T-helper 17 cell (primary cell): ENCODE measurements at regions not wholly inside any gene's neighbourhood (a gene's known extent, or its start where the extent isn't known, plus 50 kb on each side); places are given as distances from the start of the nearest gene placed in this dataset.
"Not testable (repeated sequence)": the region's sequence is repeated elsewhere in the genome, so short reads cannot be mapped to it uniquely, and the experiment has no call there.

Experiments used
- ATAC-seq: fragments of 150-1000 bp; cut with Tn5 transposase; 2 replicates; pipeline ENCODE4 v1.10.0; 2021; ENCODE audit warnings: mild to moderate bottlenecking, moderate library complexity
- DNase-seq, 3 donors: peaks; one replicate each; pipeline versions ENCODE4 v3.0.0 to v3.0.0-alpha.2; 2020 to 2021
- H3K9me3 ChIP-seq: one replicate; pipeline ENCODE4 v1.7.0; 2013; ENCODE audit warnings: low read length, mild to moderate bottlenecking; ENCODE audit not compliant: control insufficient read depth, poor library complexity, severe bottlenecking
- H3K27ac Mint-ChIP-seq: one replicate; pipeline ENCODE4 v1.8.0; 2022; ENCODE audit warnings: mild to moderate bottlenecking, moderate library complexity, mixed read lengths
- H3K27me3 Mint-ChIP-seq: one replicate; pipeline ENCODE4 v1.8.0; 2022; ENCODE audit warnings: mixed read lengths
- H3K36me3 Mint-ChIP-seq: one replicate; pipeline ENCODE4 v1.8.0; 2022; ENCODE audit warnings: low read depth, mixed read lengths
- H3K4me1 Mint-ChIP-seq: one replicate; pipeline ENCODE4 v1.8.0; 2022; ENCODE audit warnings: mild to moderate bottlenecking, mixed read lengths
- H3K4me3 Mint-ChIP-seq: one replicate; pipeline ENCODE4 v1.8.0; 2022; ENCODE audit warnings: mild to moderate bottlenecking, moderate library complexity, mixed read lengths

- Mint-ChIP-seq H3K4me3 (no peak overlapping the region), H3K4me1 (peaks cover 2% of the 10 kb centered on the region), H3K27ac (no peak overlapping the region), H3K27me3 (no peaks in the 10 kb centered on the region), H3K36me3 (peaks cover 5% of the 10 kb centered on the region)
- DNase-seq (no peak), ATAC-seq (no peak)
- no peaks in the 10 kb centered on the region for H3K9me3 ChIP-seq
Observed at GRCh38 chr6:159642995-159643394, 50.0 kb downstream of the SOD2 start.

GRCh38 chr6:159642481-159642880 is 50.6 kb downstream of the SOD2 start:
- H3K4me3 Mint-ChIP-seq = no peak overlapping the region
- peaks cover 5% of the 10 kb centered on the region for H3K36me3 Mint-ChIP-seq
- no peaks in the 10 kb centered on the region for H3K27me3 Mint-ChIP-seq
- no peak for DNase-seq
- peaks cover 2% of the 10 kb centered on the region for H3K4me1 Mint-ChIP-seq
- ATAC-seq = no peak
- no peak overlapping the region for H3K27ac Mint-ChIP-seq
- no peaks in the 10 kb centered on the region for H3K9me3 ChIP-seq

GRCh38 chr6:159640722-159641482 is 52.1 kb downstream of the SOD2 start:
- DNase-seq (no peak), ATAC-seq (no peak)
- Mint-ChIP-seq H3K36me3 (peaks cover 5% of the 10 kb centered on the region), H3K4me3 (no peak overlapping the region), H3K4me1 (no peaks in the 10 kb centered on the region), H3K27me3 (no peaks in the 10 kb centered on the region), H3K27ac (no peak overlapping the region)
- no peaks in the 10 kb centered on the region for H3K9me3 ChIP-seq

DNA sequence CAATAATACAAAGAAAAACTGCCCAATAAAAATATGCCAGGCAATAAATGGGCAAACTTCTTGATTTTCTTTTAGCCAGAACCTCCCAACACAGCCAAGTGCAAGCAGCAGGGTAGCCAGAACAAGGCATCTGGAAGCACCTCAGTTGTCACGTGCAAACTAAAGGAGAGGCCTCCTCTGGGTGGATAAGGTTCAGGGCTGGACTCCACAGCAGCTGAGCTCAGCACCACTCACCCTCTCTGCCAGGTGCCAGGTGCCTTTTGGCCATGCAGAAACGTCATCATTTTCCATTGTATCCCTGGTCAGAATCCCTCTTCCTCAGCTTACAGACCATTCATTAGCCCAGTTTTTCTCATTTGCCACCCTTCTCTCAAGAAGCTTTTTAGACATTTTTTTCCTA is 52.7 kb downstream of the SOD2 start:
- ATAC-seq (no peak), DNase-seq (no peak)
- Mint-ChIP-seq H3K27ac (no peak overlapping the region), H3K36me3 (peaks cover 5% of the 10 kb centered on the region), H3K27me3 (no peaks in the 10 kb centered on the region), H3K4me3 (no peak overlapping the region), H3K4me1 (no peaks in the 10 kb centered on the region)
- H3K9me3 ChIP-seq = no peaks in the 10 kb centered on the region

DNA sequence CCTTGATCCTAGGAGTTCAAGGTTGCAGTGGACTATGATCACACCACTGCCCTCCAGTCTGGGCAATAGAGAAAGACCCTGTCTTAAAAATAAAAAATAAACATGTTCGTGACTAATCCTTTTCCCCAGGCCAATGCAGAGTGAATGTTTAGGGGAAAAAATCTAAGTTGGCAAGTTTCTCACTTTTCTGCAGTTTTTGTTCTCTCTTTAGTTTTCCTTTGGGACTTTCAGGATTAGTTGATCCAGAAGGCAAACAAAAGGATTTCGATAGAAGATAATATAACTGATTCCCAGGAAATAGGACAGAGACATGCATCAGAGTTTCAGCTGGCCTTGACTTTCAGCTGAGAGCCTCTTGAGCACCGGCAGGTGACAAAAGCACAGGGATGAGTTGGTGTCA is 53.3 kb downstream of the SOD2 start:
- H3K36me3 Mint-ChIP-seq = peaks cover 3% of the 10 kb centered on the region
- no peak overlapping the region for H3K4me3 Mint-ChIP-seq
- ATAC-seq (no peak), DNase-seq (no peak)
- no peaks in the 10 kb centered on the region for H3K9me3 ChIP-seq
- H3K27me3 Mint-ChIP-seq = no peaks in the 10 kb centered on the region
- no peak overlapping the region for H3K27ac Mint-ChIP-seq
- no peaks in the 10 kb centered on the region for H3K4me1 Mint-ChIP-seq

- H3K27me3 Mint-ChIP-seq = no peaks in the 10 kb centered on the region
- DNase-seq = no peak
- H3K4me1 Mint-ChIP-seq = peaks cover 2% of the 10 kb centered on the region
- peaks cover 7% of the 10 kb centered on the region for H3K36me3 Mint-ChIP-seq
- no peak for ATAC-seq
- H3K27ac Mint-ChIP-seq = no peak overlapping the region
- H3K9me3 ChIP-seq = no peaks in the 10 kb centered on the region
- no peak overlapping the region for H3K4me3 Mint-ChIP-seq
Observed at GRCh38 chr6:159633196-159633595, 59.8 kb downstream of the SOD2 start.

- H3K36me3 Mint-ChIP-seq = peaks cover 7% of the 10 kb centered on the region
- no peak overlapping the region for H3K27ac Mint-ChIP-seq
- no peak overlapping the region for H3K4me3 Mint-ChIP-seq
- H3K4me1 Mint-ChIP-seq = peaks cover 2% of the 10 kb centered on the region
- no peaks in the 10 kb centered on the region for H3K9me3 ChIP-seq
- no peaks in the 10 kb centered on the region for H3K27me3 Mint-ChIP-seq
- no peak for ATAC-seq
- DNase-seq = no peak
Observed at GRCh38 chr6:159631886-159632285, 61.2 kb downstream of the SOD2 start.

- ATAC-seq = no peak
- Mint-ChIP-seq H3K36me3 (peaks cover 4% of the 10 kb centered on the region), H3K27me3 (no peaks in the 10 kb centered on the region)
Observed at GRCh38 chr6:159627939-159628338, 65.1 kb downstream of the SOD2 start.

DNA sequence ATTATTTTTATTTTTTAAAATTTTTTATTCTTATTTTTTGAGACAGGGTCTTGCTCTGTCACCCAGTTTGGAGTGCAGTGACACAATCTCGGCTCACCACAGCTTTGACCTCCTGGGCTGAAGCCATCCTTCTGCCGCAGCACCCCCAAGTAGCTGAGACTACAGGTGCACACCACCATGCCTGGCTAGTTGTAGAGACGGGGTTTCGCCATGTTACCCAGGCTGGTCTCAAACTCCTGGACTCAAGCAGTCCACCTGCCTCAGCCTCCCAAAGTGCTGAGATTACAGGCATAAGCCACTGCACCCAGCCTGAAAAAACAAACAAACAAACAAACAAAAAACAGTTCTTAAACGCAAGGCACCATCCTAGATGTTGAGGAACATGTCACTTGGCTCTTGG is 66.5 kb downstream of the SOD2 start:
- not testable (repeated sequence) for H3K9me3 ChIP-seq, H3K27me3 Mint-ChIP-seq, H3K27ac Mint-ChIP-seq, H3K4me3 Mint-ChIP-seq, DNase-seq, ATAC-seq, H3K4me1 Mint-ChIP-seq, H3K36me3 Mint-ChIP-seq

More at GRCh38 chr6:159627939-159628338, 65.1 kb downstream of the SOD2 start:
- no peak overlapping the region for H3K4me3 Mint-ChIP-seq
- H3K27ac Mint-ChIP-seq = no peak overlapping the region
- DNase-seq = no peak
- H3K9me3 ChIP-seq = no peaks in the 10 kb centered on the region
- H3K4me1 Mint-ChIP-seq = no peaks in the 10 kb centered on the region

DNA sequence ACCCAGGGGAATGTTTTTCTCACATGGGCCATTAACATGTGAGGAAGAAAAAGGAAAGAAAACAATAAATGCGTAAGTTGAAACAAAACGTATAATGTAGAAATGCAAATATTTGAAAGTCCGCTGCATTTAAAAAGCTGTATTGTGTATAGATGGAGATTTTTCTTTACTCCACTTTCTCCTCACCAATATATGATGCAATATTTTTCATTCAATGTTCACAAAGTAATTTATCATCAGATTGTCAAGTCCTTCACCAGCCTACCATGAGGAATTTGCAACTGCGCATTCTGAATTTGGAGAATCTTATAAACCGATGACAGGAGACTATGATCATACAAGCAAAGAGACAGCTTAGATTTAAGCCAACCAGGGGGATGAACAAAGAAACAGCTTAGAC is 69.9 kb downstream of the SOD2 start:
- DNase-seq = no peak
- Mint-ChIP-seq H3K27me3 (no peaks in the 10 kb centered on the region), H3K36me3 (no peaks in the 10 kb centered on the region), H3K27ac (no peak overlapping the region), H3K4me1 (no peaks in the 10 kb centered on the region), H3K4me3 (no peak overlapping the region)
- no peak for ATAC-seq
- H3K9me3 ChIP-seq = no peaks in the 10 kb centered on the region

GRCh38 chr6:159620947-159621346 is 72.1 kb downstream of the SOD2 start:
- no peak overlapping the region for H3K4me3 Mint-ChIP-seq
- peaks cover 2% of the 10 kb centered on the region for H3K36me3 Mint-ChIP-seq
- ATAC-seq = no peak
- H3K9me3 ChIP-seq = peaks cover 3% of the 10 kb centered on the region
- no peaks in the 10 kb centered on the region for H3K27me3 Mint-ChIP-seq
- no peaks in the 10 kb centered on the region for H3K4me1 Mint-ChIP-seq
- no peak overlapping the region for H3K27ac Mint-ChIP-seq
- DNase-seq = no peak

DNA sequence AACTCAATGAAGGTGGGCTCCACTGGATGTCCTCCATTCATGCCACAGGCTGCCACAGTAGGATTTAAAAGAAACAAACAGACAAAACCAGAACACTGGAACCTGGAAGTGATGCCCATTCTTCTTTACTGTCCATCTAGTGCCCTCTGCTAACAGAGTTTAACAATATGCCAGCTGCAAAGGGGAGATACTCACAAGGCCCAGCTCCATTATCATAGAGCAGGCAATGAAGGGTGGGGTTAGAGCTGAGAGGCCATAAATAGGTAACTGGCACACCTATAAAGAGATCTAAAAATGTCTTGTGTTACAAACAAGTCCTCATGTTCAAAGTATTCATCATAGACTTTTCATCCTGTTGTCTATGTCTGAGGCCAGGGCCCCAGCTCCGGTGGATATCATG is 75.6 kb downstream of the SOD2 start:
- H3K27ac Mint-ChIP-seq = no peak overlapping the region
- no peaks in the 10 kb centered on the region for H3K4me1 Mint-ChIP-seq
- H3K4me3 Mint-ChIP-seq = no peak overlapping the region

DNA sequence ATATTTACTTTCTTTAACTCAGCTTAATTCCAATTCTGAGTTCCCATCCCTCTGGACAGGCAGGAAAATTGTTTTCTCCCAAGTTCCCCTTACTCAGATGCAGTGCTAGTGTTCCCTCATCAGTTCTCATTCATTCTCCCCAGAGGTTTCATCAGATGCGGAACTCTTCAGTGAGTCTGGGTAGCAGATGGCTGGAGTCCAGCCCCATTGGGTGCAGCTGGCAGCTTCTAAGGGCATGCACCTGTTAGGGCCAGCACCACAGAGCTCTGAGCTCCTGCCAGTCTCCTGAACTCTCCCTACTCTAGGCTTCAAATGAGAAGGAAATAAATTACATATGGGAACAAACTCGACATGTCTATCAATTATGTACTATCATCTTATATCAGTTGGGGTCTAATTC is 76.6 kb downstream of the SOD2 start:
- ATAC-seq (no peak), DNase-seq (no peak)
- peaks cover 3% of the 10 kb centered on the region for H3K9me3 ChIP-seq
- H3K27ac Mint-ChIP-seq = no peak overlapping the region
- H3K4me3 Mint-ChIP-seq = no peak overlapping the region
- peaks cover 2% of the 10 kb centered on the region for H3K36me3 Mint-ChIP-seq
- H3K4me1 Mint-ChIP-seq = no peaks in the 10 kb centered on the region
- no peaks in the 10 kb centered on the region for H3K27me3 Mint-ChIP-seq

More for the DNA sequence above, 75.6 kb downstream of the SOD2 start:
- ATAC-seq (no peak), DNase-seq (no peak)
- H3K27me3 Mint-ChIP-seq = no peaks in the 10 kb centered on the region
- H3K9me3 ChIP-seq = peaks cover 3% of the 10 kb centered on the region
- H3K36me3 Mint-ChIP-seq = peaks cover 2% of the 10 kb centered on the region

GRCh38 chr6:159615918-159616317 is 77.1 kb downstream of the SOD2 start:
- ATAC-seq = no peak
- Mint-ChIP-seq H3K27ac (no peak overlapping the region), H3K27me3 (no peaks in the 10 kb centered on the region), H3K4me3 (no peak overlapping the region), H3K36me3 (peaks cover 2% of the 10 kb centered on the region), H3K4me1 (no peaks in the 10 kb centered on the region)
- DNase-seq = no peak
- peaks cover 3% of the 10 kb centered on the region for H3K9me3 ChIP-seq
